Activated CD4-positive, alpha-beta T cell treated with anti-CD3 and anti-CD28 coated beads, Interleukin-2, amount 10 ng/mL, durations not matched to agents 7 days and 5 days (primary cell): ENCODE measurements at regions not wholly inside any gene's neighbourhood (a gene's known extent, or its start where the extent isn't known, plus 50 kb on each side); places are given as distances from the start of the nearest gene placed in this dataset.

Experiments used
- CTCF ChIA-PET: fragments of 350-600 bp; sonication (Branson Sonifier 250); formaldehyde crosslinking; loops from one replicate; lab custom pipeline; 2021; ENCODE audit warnings: antibody characterized with exemption; lab: Charles Lee
- POLR2A ChIA-PET: fragments of 350-600 bp; sonication (Branson Sonifier 250); formaldehyde crosslinking; loops from one replicate; lab custom pipeline; 2021; ENCODE audit warnings: antibody characterized with exemption; lab: Charles Lee
- DNase-seq: peaks from one replicate; pipeline ENCODE4 v3.0.0-alpha.2; 2020
- H3K27ac Mint-ChIP-seq: one replicate; pipeline ENCODE4 v1.8.0; 2021; ENCODE audit warnings: mild to moderate bottlenecking, moderate library complexity, mixed read lengths
- H3K27me3 Mint-ChIP-seq: one replicate; pipeline ENCODE4 v1.8.0; 2021; ENCODE audit warnings: mixed read lengths
- H3K36me3 Mint-ChIP-seq: one replicate; pipeline ENCODE4 v1.8.0; 2021; ENCODE audit warnings: low read depth, mixed read lengths
- H3K4me1 Mint-ChIP-seq: one replicate; pipeline ENCODE4 v1.8.0; 2021; ENCODE audit warnings: mixed read lengths
- H3K4me3 Mint-ChIP-seq: one replicate; pipeline ENCODE4 v1.8.0; 2021; ENCODE audit warnings: mild to moderate bottlenecking, moderate library complexity, mixed read lengths
- H3K9me3 Mint-ChIP-seq: one replicate; pipeline ENCODE4 v1.8.0; 2021; ENCODE audit warnings: mixed read lengths

DNA sequence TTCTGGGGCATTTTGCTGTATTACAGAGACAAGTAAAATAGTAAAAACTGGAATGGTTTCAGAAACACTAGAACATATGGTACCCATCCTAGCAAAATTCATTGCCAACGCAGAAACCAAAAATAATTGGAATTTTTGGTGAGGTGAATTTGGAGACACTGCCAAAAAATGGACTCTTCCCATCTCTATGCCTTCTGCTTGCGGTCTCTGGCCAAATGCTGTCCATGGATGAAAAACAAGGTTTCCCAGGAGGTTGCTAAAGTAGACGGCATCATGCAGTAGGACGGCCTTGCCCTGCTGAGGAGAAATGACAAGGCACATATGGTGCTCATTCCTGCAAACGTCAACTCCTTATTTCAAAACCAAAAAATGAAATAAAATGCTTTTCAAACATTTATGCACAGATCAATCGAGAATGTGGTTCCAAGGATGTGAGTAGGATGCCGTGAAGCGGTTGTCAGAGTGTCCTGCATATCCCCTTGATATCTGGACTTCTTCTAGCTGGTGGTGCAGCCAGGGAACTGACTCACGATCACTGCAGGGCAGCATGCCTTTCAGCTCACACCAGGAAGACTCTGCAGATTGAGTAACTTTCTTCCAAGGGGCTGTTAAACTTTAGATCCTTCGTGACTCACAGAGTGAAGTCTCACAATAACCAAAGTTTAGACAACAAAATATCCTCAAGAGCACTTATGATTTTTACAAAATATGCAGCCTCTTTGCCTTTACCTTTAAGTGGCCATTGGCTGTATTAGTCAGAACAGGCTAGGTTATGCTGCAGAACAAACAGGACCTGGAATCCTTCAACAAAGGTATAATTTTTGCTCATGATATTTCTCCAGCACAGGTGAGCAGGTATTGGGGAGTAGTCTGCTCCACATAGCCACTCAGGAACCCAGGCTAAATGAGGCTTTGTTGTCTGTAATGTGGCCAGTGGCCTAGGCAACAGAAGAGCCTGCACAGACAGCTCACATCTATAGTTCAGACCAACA, 149.4 kb upstream of the NDUFV2 start:
- no peak for DNase-seq
- no peak overlapping the region for H3K27ac Mint-ChIP-seq
- peaks cover 2% of the 10 kb centered on the region for H3K9me3 Mint-ChIP-seq
- peaks cover 5% of the 10 kb centered on the region for H3K27me3 Mint-ChIP-seq
- POLR2A ChIA-PET: no interaction called here
- H3K4me3 Mint-ChIP-seq: no peak overlapping the region
- H3K36me3 Mint-ChIP-seq: no peaks in the 10 kb centered on the region
- H3K4me1 Mint-ChIP-seq: peaks cover 8% of the 10 kb centered on the region
- CTCF ChIA-PET: no interaction called here

DNA sequence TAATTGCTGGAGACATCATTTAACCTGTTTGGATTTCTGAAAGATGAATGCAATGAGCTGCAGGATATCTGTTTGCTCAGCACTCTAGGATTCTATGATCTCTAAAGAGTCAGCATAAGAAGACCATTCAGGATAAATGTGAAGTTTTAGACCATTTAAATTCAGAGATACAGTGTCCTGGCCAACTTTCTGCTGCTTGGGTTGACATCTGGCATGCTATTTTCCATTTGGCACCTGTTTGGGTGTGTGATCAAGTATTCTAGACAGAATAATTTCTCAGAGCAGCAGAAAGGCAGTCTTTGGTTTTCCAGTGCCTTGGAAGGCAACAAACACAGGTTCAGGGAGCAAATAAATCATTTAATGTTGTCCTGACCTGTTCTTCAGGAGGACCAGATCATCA, 144.8 kb upstream of the NDUFV2 start:
- Mint-ChIP-seq H3K4me3 (no peak overlapping the region), H3K9me3 (peaks cover 2% of the 10 kb centered on the region)
- POLR2A ChIA-PET: no interaction called here

DNA sequence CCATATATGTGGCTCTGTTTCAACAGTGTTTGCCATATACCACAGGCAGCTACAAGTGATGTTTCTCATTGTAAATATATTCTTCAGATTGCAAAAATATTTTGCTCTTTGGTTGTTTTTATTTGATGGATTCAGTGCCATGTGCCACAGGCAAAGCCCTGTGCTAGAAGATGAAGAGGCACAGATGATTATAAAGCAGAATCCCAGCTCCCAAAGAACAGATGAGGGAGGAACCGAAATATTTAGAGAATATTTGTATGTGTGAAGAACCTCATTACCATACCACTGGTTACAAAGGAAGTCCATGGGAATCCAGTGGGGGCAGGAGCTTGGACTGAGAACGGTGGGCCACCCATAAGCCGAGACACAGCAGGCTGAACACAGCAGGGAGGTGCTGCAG, 143.8 kb upstream of the NDUFV2 start:
- peaks cover 5% of the 10 kb centered on the region for H3K27me3 Mint-ChIP-seq
- no peak for DNase-seq
- no peaks in the 10 kb centered on the region for H3K36me3 Mint-ChIP-seq
- H3K9me3 Mint-ChIP-seq: peaks cover 2% of the 10 kb centered on the region
- no peaks in the 10 kb centered on the region for H3K4me1 Mint-ChIP-seq
- H3K4me3 Mint-ChIP-seq: no peak overlapping the region
- ChIA-PET CTCF (no interaction called here), POLR2A (no interaction called here)
- H3K27ac Mint-ChIP-seq: no peak overlapping the region

More for the DNA sequence above, 144.8 kb upstream of the NDUFV2 start:
- Mint-ChIP-seq H3K27ac (no peak overlapping the region), H3K4me1 (no peaks in the 10 kb centered on the region), H3K36me3 (no peaks in the 10 kb centered on the region), H3K27me3 (peaks cover 5% of the 10 kb centered on the region)
- DNase-seq: no peak
- CTCF ChIA-PET: no interaction called here

DNA sequence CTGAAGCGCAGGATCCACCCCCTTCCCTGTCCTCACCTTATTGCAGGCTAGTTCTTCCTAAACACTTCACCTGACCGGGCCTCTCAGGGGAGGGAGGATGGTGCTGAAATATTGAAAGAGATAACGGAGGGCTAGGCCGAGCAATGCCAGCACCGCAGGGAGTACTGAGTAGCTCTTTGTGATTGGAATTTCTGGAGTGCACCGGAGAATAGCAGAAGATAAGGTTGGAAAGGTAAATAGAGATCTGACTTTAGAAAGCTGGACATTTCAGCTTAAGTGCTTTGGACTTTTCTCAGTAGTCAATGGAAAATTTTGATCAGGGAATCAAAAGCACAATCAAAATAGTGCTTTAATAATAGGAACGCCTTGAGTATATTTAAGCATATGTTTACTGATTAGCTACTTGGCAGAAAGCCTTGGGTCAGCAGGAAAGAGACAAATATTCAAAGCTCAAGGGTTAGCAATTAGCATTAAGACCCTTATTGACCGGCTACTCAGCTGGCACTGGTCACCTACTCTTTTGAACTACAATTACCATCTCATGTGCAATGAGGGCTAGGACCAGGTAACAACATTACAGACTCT, 142.9 kb upstream of the NDUFV2 start:
- peaks cover 5% of the 10 kb centered on the region for H3K27me3 Mint-ChIP-seq
- no peaks in the 10 kb centered on the region for H3K9me3 Mint-ChIP-seq
- no peaks in the 10 kb centered on the region for H3K4me1 Mint-ChIP-seq
- no peak overlapping the region for H3K4me3 Mint-ChIP-seq
- ChIA-PET CTCF (no interaction called here), POLR2A (no interaction called here)
- no peak overlapping the region for H3K27ac Mint-ChIP-seq
- H3K36me3 Mint-ChIP-seq: no peaks in the 10 kb centered on the region
- DNase-seq: no peak

DNA sequence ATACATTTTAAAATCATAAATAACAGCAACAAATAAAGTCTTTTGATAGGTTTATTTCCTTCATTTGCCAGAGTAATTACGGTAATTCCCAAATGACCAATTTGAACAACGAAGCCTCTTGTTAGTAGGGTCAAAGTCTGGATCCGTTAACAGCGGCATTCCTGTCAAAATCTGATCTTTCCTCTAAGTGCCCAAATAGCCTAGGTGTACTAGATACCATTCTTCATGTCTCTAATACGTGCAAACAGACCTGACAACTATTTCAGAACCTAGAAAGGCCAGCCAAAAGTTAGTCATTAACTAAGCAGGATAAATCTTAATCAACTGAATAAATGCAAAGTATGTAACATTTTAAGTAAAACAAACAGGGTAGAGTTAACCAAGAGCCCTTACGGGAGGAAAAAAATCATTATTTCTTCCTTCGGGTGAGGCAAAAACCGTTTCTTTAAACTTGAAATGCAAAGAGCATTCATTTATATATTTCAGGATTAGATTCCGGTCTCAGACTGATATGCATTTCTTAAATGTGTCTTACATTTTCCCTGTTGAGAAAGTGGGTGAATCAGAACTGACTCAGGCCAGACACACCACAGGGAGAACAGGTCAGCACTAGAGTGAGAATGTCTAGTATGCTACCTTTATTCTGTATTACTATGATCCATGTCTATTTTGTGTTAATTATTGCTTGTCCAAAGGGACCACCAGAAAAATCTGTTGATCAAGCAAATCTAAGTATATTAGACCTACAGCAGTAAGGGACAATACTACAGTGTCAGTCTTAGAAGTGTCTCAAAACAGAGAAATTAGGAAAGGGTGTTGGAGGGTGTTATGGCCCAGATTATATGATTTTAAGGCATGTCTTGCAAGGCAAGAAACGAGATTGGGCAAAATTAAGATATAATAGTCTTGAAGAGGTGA, 141.5 kb upstream of the NDUFV2 start:
- ChIA-PET CTCF (no interaction called here), POLR2A (no interaction called here)
- H3K27me3 Mint-ChIP-seq: peaks cover 5% of the 10 kb centered on the region
- DNase-seq: no peak
- no peaks in the 10 kb centered on the region for H3K36me3 Mint-ChIP-seq
- H3K27ac Mint-ChIP-seq: no peak overlapping the region
- no peak overlapping the region for H3K4me3 Mint-ChIP-seq
- no peaks in the 10 kb centered on the region for H3K4me1 Mint-ChIP-seq
- H3K9me3 Mint-ChIP-seq: no peaks in the 10 kb centered on the region

DNA sequence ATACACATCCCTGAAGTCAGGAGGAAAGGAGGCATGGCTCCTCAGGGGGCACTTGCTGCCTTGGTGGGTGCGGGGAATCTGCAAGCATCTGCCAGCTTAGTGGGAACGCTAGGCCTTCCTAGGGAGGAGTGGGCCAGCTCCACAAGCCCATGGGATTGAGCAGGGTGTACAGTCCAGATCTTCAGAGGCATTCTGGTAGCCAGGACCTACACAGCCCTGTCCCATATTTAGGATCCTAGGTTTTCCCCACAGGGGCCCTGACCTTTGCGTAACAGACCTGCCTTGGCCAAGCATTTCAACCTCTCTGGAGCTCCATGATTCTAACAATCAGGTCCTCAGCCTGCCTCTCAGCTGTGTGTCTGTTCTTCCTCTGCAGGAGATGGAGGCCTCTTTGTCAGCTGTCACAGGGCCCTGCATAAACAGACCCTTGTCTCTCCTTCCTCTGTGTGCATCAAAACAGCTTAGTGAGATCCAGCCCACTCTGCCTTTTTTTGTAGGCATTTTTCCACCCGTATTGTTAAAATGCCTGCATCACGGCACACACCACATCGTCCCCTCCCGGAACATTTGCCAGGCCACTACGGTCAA, 140.2 kb upstream of the NDUFV2 start:
- no peaks in the 10 kb centered on the region for H3K4me1 Mint-ChIP-seq
- peaks cover 3% of the 10 kb centered on the region for H3K27me3 Mint-ChIP-seq
- DNase-seq: no peak
- H3K27ac Mint-ChIP-seq: no peak overlapping the region
- ChIA-PET POLR2A (no interaction called here), CTCF (interaction anchor here (1.2 kb wide), 1 partner anchor 97 kb away, joined by 3 read pairs; no protein-coding TSS in a partner anchor)
- no peaks in the 10 kb centered on the region for H3K9me3 Mint-ChIP-seq
- no peaks in the 10 kb centered on the region for H3K36me3 Mint-ChIP-seq
- H3K4me3 Mint-ChIP-seq: no peak overlapping the region

DNA sequence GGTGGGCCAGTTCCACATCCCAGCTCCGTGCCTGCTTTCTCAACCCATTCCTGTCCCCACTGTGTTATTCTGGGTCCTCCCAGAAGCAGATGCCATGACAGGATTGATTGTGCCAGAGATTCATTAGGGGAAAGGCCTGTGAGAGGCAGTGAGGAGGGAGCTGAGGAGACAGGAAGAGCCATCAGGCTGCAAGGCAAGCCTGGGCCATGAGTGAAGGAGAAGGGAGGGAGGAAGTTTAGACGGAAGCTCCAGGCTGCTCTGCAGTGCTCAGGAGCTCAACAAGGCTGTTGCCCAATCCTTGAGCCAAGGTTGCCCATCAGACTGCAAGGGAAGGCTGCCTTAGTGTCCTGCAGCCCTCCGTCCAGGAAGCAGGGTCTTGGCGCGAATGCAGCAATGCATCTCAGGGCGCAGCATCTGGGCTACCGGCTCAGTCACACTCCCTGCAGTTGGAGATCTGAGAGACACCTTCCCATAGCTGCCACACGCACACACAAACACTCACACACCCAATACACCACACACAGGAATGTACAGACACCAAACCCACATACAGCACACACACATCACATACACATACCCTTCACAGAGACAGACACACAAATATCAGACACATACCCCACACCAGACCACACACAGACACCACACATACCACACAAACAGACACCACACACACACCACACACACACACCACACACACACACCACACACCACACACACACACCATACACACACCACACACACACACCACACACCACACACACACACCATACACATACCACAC, 139.5 kb upstream of the NDUFV2 start:
- ChIA-PET POLR2A (no interaction called here), CTCF (interaction anchor here (0.6 to 1.2 kb wide), 2 partner anchors 96 to 1920 kb away, joined by 3 to 4 read pairs; no protein-coding TSS in a partner anchor)
- Mint-ChIP-seq H3K4me3 (no peak overlapping the region), H3K4me1 (no peaks in the 10 kb centered on the region), H3K27me3 (no peaks in the 10 kb centered on the region), H3K9me3 (no peaks in the 10 kb centered on the region), H3K27ac (no peak overlapping the region), H3K36me3 (no peaks in the 10 kb centered on the region)
- DNase-seq: no peak

DNA sequence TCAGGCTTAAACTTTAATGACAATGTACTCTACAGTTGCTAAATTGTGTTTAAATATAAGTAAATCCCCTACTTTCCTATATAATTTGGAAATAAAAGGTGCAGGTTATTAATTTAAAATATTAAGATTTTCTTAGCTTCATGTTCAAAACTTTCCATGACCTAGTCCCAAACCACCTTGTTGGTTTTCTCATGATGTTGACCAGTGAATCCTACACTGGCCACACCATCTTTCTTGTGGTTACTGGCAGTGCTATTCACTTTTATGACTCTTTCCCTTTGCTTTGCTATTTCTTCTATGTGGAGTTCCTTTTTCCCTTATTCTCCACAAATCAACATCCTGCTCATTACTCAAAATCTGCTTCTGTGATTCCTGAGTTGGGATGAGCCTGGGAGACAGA, 138.6 kb upstream of the NDUFV2 start:
- H3K9me3 Mint-ChIP-seq: no peaks in the 10 kb centered on the region
- peaks cover 2% of the 10 kb centered on the region for H3K27me3 Mint-ChIP-seq
- H3K36me3 Mint-ChIP-seq: no peaks in the 10 kb centered on the region
- DNase-seq: no peak
- H3K4me3 Mint-ChIP-seq: no peak overlapping the region
- ChIA-PET CTCF (interaction anchor here (0.6 kb wide), 1 partner anchor 1921 kb away, joined by 4 read pairs; no protein-coding TSS in a partner anchor), POLR2A (no interaction called here)
- H3K4me1 Mint-ChIP-seq: no peaks in the 10 kb centered on the region
- no peak overlapping the region for H3K27ac Mint-ChIP-seq

DNA sequence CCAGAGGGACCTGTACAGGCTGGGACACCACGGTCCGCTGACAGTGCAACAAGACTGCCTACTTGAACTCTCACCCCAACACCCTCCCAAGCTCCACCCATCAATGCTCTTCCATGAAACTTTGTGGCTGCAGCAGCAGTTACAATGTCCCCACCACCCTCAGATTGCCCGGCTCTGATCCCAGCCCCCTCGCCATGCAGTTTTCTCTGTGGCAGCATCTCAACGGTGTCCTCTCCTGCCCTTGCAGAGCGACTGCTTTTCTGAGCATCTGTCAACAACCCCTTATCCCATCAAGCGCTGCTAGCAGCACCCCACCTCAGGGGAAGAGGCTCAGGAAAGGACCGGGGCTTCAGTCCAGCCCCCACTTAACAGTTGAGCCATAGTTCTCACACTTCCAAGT, 137.1 kb upstream of the NDUFV2 start:
- H3K4me3 Mint-ChIP-seq: no peak overlapping the region
- no peak overlapping the region for H3K27ac Mint-ChIP-seq
- no peaks in the 10 kb centered on the region for H3K4me1 Mint-ChIP-seq
- H3K9me3 Mint-ChIP-seq: no peaks in the 10 kb centered on the region
- peaks cover 2% of the 10 kb centered on the region for H3K27me3 Mint-ChIP-seq
- POLR2A ChIA-PET: no interaction called here
- CTCF ChIA-PET: no interaction called here
- no peak for DNase-seq
- no peaks in the 10 kb centered on the region for H3K36me3 Mint-ChIP-seq

DNA sequence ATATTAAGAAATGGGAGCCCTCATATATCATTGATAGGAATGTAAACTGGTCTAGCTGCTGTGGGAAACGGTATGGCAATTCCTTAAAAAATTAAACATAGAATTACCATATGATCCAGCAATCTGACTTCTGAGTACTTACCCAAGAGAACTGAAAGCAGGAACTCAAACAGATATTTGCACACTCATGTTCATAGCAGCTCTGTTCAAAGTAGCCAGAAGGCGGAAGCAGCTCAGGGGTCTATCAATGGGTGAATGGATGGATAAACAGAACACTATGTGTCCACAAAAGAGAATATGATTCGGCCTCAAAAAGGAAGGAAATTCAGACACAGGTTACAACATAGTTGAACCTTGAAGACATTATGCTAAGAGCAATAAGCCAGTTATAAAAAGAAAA, 135.7 kb upstream of the NDUFV2 start:
- Mint-ChIP-seq H3K36me3 (no peaks in the 10 kb centered on the region), H3K9me3 (no peaks in the 10 kb centered on the region), H3K4me1 (no peaks in the 10 kb centered on the region), H3K27me3 (peaks cover 2% of the 10 kb centered on the region), H3K4me3 (no peak overlapping the region), H3K27ac (no peak overlapping the region)
- ChIA-PET CTCF (no interaction called here), POLR2A (no interaction called here)
- DNase-seq: no peak

DNA sequence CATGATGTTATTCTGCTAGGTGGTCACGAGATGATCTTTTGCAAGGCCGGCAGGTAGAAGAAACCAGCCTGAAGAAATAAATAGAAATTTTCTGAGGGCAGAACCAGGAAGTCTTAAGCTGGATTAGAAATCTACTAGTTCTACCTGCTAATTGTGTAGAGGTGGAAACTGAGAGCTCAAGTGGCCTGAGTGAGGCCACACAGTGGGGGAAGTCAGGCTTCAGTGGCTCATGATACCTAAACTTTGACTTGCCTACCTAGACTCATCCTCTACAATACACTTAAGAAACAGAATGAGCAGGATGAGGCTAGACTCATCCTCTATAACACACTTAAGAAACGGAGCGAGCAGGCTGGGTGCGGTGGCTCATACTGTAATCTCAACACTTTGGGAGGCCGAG, 134.9 kb upstream of the NDUFV2 start:
- Mint-ChIP-seq H3K27me3 (peaks cover 2% of the 10 kb centered on the region), H3K36me3 (no peaks in the 10 kb centered on the region), H3K4me1 (no peaks in the 10 kb centered on the region), H3K4me3 (no peak overlapping the region), H3K27ac (no peak overlapping the region), H3K9me3 (no peaks in the 10 kb centered on the region)
- CTCF ChIA-PET: no interaction called here
- no peak for DNase-seq
- POLR2A ChIA-PET: no interaction called here
